SK-N-SH treated with all-trans-retinoic acid at 6 μM for 48 hours (cell line): ENCODE measurements at regions not wholly inside any gene's neighbourhood (a gene's known extent, or its start where the extent isn't known, plus 50 kb on each side); places are given as distances from the start of the nearest gene placed in this dataset.

Source experiments
- CREB5 ChIP-seq: fragments of 250-450 bp; sonication (Bioruptor Pico); IDR thresholded peaks from 2 replicates; pipeline ENCODE4 v1.5.1; 2020; ENCODE audit warnings: low read depth, mild to moderate bottlenecking, moderate library complexity
- PATZ1 ChIP-seq: fragments of 250-450 bp; sonication (Bioruptor Pico); IDR thresholded peaks from 2 replicates; pipeline ENCODE4 v1.8.0; 2020; ENCODE audit warnings: mild to moderate bottlenecking, moderate library complexity, borderline replicate concordance
- ZNF8 ChIP-seq: fragments of 450-650 bp; formaldehyde crosslinking; IDR thresholded peaks from 2 replicates; pipeline ENCODE4 v1.5.0; 2020; ENCODE audit warnings: mild to moderate bottlenecking, moderate library complexity

GRCh38 chr3:64438812-64439211 lies 213.5 kb upstream of the PRICKLE2 start:
- TF ChIP-seq ZNF8 (CRISPR knock-in tag) = no peak
- TF ChIP-seq PATZ1 (CRISPR knock-in tag) = no peak
- TF ChIP-seq CREB5 (CRISPR knock-in tag) = no peak
